ENCODE measurements at regions not wholly inside any gene's neighbourhood (a gene's known extent, or its start where the extent isn't known, plus 50 kb on each side); places are given as distances from the start of the nearest gene placed in this dataset.

- no peak for DNase-seq (ENCODE audit: low read depth in 2 of 3, low spot score in 2 of 3)
Observed at GRCh38 chr3:159771865-159772611, 216.6 kb upstream of the IL12A start.

GRCh38 chr3:159773706-159774105 is 214.9 kb upstream of the IL12A start:
- no peak for DNase-seq (ENCODE audit: low read depth in 2 of 3, low spot score in 2 of 3)

- no peak for DNase-seq (ENCODE audit: low read depth in 2 of 3, low spot score in 2 of 3)
Observed at GRCh38 chr3:159775372-159775961, 213.2 kb upstream of the IL12A start.

GRCh38 chr3:159776779-159777178 is 211.9 kb upstream of the IL12A start:
- DNase-seq (ENCODE audit: low read depth in 2 of 3, low spot score in 2 of 3) = no peak

GRCh38 chr3:159779883-159780282 is 208.8 kb upstream of the IL12A start:
- DNase-seq (ENCODE audit: low read depth in 2 of 3, low spot score in 2 of 3) = no peak

GRCh38 chr3:159781867-159782266 is 206.8 kb upstream of the IL12A start:
- DNase-seq (ENCODE audit: low read depth in 2 of 3, low spot score in 2 of 3) = no peak

- DNase-seq (ENCODE audit: low read depth in 2 of 3, low spot score in 2 of 3) = no peak
Observed at GRCh38 chr3:159782724-159783421, 205.8 kb upstream of the IL12A start.

GRCh38 chr3:159783780-159784742 is 204.6 kb upstream of the IL12A start:
- DNase-seq (ENCODE audit: low read depth in 2 of 3, low spot score in 2 of 3) = no peak

GRCh38 chr3:159785273-159785708 is 203.3 kb upstream of the IL12A start:
- no peak for DNase-seq (ENCODE audit: low read depth in 2 of 3, low spot score in 2 of 3)

GRCh38 chr3:159786489-159787177 is 202.0 kb upstream of the IL12A start:
- no peak for DNase-seq (ENCODE audit: low read depth in 2 of 3, low spot score in 2 of 3)

- DNase-seq (ENCODE audit: low read depth in 2 of 3, low spot score in 2 of 3) = no peak
Observed at GRCh38 chr3:159787178-159787574, 201.5 kb upstream of the IL12A start.

GRCh38 chr3:159787794-159788205 is 200.8 kb upstream of the IL12A start:
- DNase-seq (ENCODE audit: low read depth in 2 of 3, low spot score in 2 of 3) = no peak

GRCh38 chr3:159788291-159788690 is 200.3 kb upstream of the IL12A start:
- no peak for DNase-seq (ENCODE audit: low read depth in 2 of 3, low spot score in 2 of 3)

- DNase-seq (ENCODE audit: low read depth in 2 of 3, low spot score in 2 of 3) = no peak
Observed at GRCh38 chr3:159789017-159789416, 199.6 kb upstream of the IL12A start.

GRCh38 chr3:159789742-159790635 is 198.6 kb upstream of the IL12A start:
- DNase-seq (ENCODE audit: low read depth in 2 of 3, low spot score in 2 of 3) = no peak

- no peak for DNase-seq (ENCODE audit: low read depth in 2 of 3, low spot score in 2 of 3)
Observed at GRCh38 chr3:159791336-159791735, 197.3 kb upstream of the IL12A start.

GRCh38 chr3:159792070-159792469 is 196.6 kb upstream of the IL12A start:
- no peak for DNase-seq (ENCODE audit: low read depth in 2 of 3, low spot score in 2 of 3)

GRCh38 chr3:159795042-159795441 is 193.6 kb upstream of the IL12A start:
- no peak for DNase-seq (ENCODE audit: low read depth in 2 of 3, low spot score in 2 of 3)

GRCh38 chr3:159795681-159796175 is 192.9 kb upstream of the IL12A start:
- DNase-seq (ENCODE audit: low read depth in 2 of 3, low spot score in 2 of 3) = no peak

Data from hematopoietic multipotent progenitor cell (in vitro differentiated cells).